Lung (tissue), 11 donors: ENCODE measurements at regions not wholly inside any gene's neighbourhood (a gene's known extent, or its start where the extent isn't known, plus 50 kb on each side); places are given as distances from the start of the nearest gene placed in this dataset.

Source experiments
- ATAC-seq: fragments of 200-7000 bp; cut with Tn5 transposase; one replicate; pipeline ENCODE4 v1.9.1; 2020; ENCODE audit warnings: moderate number of reproducible peaks; ENCODE audit not compliant: insufficient read depth, low FRiP score
- DNase-seq, 3 donors: peaks; one replicate each; pipeline ENCODE4 v3.0.0-alpha.2; 2013 to 2017
- H3K27ac ChIP-seq, 2 donors: one replicate each; pipeline ENCODE4 v1.5.1; 2013; ENCODE audit warnings: mild to moderate bottlenecking in 2 of 2, moderate library complexity in 2 of 2, control low read depth in 1 of 2, inconsistent platforms in 1 of 2, low read depth in 1 of 2, low read length in 1 of 2
- H3K27me3 ChIP-seq, 3 donors: one replicate each; pipeline ENCODE4 v1.5.1; 2013; ENCODE audit warnings: low read length in 2 of 3; ENCODE audit not compliant: control insufficient read depth in 3 of 3, insufficient read depth in 3 of 3
- H3K36me3 ChIP-seq, 4 donors: one replicate each; pipeline ENCODE4 v1.5.1; 2013; ENCODE audit warnings: low read length in 4 of 4, mild to moderate bottlenecking in 1 of 4, moderate library complexity in 1 of 4; ENCODE audit not compliant: control insufficient read depth in 4 of 4, insufficient read depth in 4 of 4
- H3K4me1 ChIP-seq, 5 donors: one replicate each; pipeline ENCODE4 v1.5.1; 2013; ENCODE audit warnings: low read length in 5 of 5, mild to moderate bottlenecking in 2 of 5, moderate library complexity in 1 of 5; ENCODE audit not compliant: control insufficient read depth in 5 of 5, insufficient read depth in 5 of 5
- H3K4me3 ChIP-seq: one replicate; pipeline ENCODE4 v1.5.1; 2013; ENCODE audit warnings: mild to moderate bottlenecking, control low read depth, moderate library complexity
- H3K9ac ChIP-seq, 2 donors: one replicate each; pipeline ENCODE4 v1.5.1; 2013; ENCODE audit warnings: low read length in 2 of 2, control low read depth in 1 of 2; ENCODE audit not compliant: insufficient read depth in 1 of 2
- H3K9me3 ChIP-seq, 4 donors: one replicate each; pipeline ENCODE4 v1.5.1; 2013; ENCODE audit warnings: low read length in 3 of 4, mild to moderate bottlenecking in 1 of 4, moderate library complexity in 1 of 4; ENCODE audit not compliant: control insufficient read depth in 4 of 4, insufficient read depth in 3 of 4
- CTCF ChIP-seq: IDR thresholded peaks from 2 replicates; pipeline ENCODE4 v1.5.1; 2012; ENCODE audit warnings: mild to moderate bottlenecking; ENCODE audit errors: control extremely low read depth, extremely low read depth
- WGBS, 2 donors: extraction: QIAGEN DNeasy Blood & Tissue Kit; methylation state at CpG; one replicate each; pipeline ENCODE4 v1.1.7; 2013; 5-methylcytosine and 5-hydroxymethylcytosine counted together
- donor health status: control.
- donor health status: control.
- donor health status: Bipolar disorder and iron deficiency.
- donor health status: healthy.
- donor health status: DM: yes; HTN: yes; CAD: no.

GRCh38 chr2:62307469-62308389 is 111.8 kb downstream of the B3GNT2 start:
- Histone ChIP-seq H3K36me3 (no peaks in the 10 kb centered on the region), H3K27ac (peak overlapping the region in 1 of 2 donors; percentile 81), H3K27me3 (no peaks in the 10 kb centered on the region), H3K4me3 (no peak overlapping the region), H3K4me1 (peaks cover 7 to 40% (median 11%) of the 10 kb centered on the region in 5 donors), H3K9me3 (no peaks in the 10 kb centered on the region), H3K9ac (no peak overlapping the region)
- TF ChIP-seq CTCF = no peak
- 61 to 66% methylated on average over 15 of the region's 15 CpGs for WGBS, 2 donors
- ATAC-seq (no peak), DNase-seq (no peak)

- 39 to 43% methylated on average over 7 of the region's 7 CpGs for WGBS, 2 donors
- no peaks in the 10 kb centered on the region for H3K36me3 ChIP-seq
- no peaks in the 10 kb centered on the region for H3K9me3 ChIP-seq
- no peak for ATAC-seq
- H3K4me3 ChIP-seq = no peak overlapping the region
- TF ChIP-seq CTCF = no peak
- H3K27me3 ChIP-seq = no peaks in the 10 kb centered on the region
- H3K27ac ChIP-seq = peak overlapping the region in 1 of 2 donors; percentile 81
- H3K9ac ChIP-seq = no peak overlapping the region
- peak in 2 of 3 donors; percentile 23 to 39 for DNase-seq
- H3K4me1 ChIP-seq = peaks cover 7 to 40% (median 11%) of the 10 kb centered on the region in 5 donors
Observed at GRCh38 chr2:62306751-62307468, 111.0 kb downstream of the B3GNT2 start.

- H3K27ac ChIP-seq = peak overlapping the region in 1 of 2 donors; percentile 86
- H3K4me1 ChIP-seq = peaks cover 9 to 40% (median 18%) of the 10 kb centered on the region in 5 donors
- no peaks in the 10 kb centered on the region for H3K9me3 ChIP-seq
- no peaks in the 10 kb centered on the region for H3K36me3 ChIP-seq
- WGBS, 2 donors = 70 to 71% methylated on average over 12 of the region's 12 CpGs
- no peak overlapping the region for H3K4me3 ChIP-seq
- no peak overlapping the region for H3K9ac ChIP-seq
- no peaks in the 10 kb centered on the region for H3K27me3 ChIP-seq
- no peak for ATAC-seq
- DNase-seq = peak in 1 of 3 donors; percentile 29
- TF ChIP-seq CTCF = no peak
Observed at GRCh38 chr2:62305421-62306176, 109.7 kb downstream of the B3GNT2 start.
